IMR-90 (cell line): ENCODE measurements at regions not wholly inside any gene's neighbourhood (a gene's known extent, or its start where the extent isn't known, plus 50 kb on each side); places are given as distances from the start of the nearest gene placed in this dataset.

Experiments used
- ATAC-seq: fragments of 200-7000 bp; cut with Tn5 transposase; 2 replicates; pipeline ENCODE4 v1.9.1; 2020; ENCODE audit warnings: low read depth, mild to moderate bottlenecking, moderate library complexity
- BruUV-seq: library from RNA; stranded (reverse); fragments of 400-500 nt; replicated peaks from 2 replicates; lab custom pipeline; 2021; lab: Mats Ljungman, UMichigan
- CTCF ChIA-PET: fragments of 300-600 bp; formaldehyde crosslinking; extraction: SDS; loops from one replicate; lab custom pipeline; 2021; ENCODE audit warnings: antibody characterized with exemption; lab: Yijun Ruan, JAX
- POLR2A ChIA-PET: fragments of 300-600 bp; sonication (Branson Sonifier 250); formaldehyde crosslinking; loops from one replicate; lab custom pipeline; 2022; ENCODE audit warnings: antibody characterized with exemption; ENCODE audit not compliant: unreplicated experiment; lab: Charles Lee
- DNase-seq: peaks from one replicate; pipeline ENCODE4 v3.0.0; 2013
- H2AFZ ChIP-seq: replicated peaks from 2 replicates; pipeline ENCODE3; 2013; ENCODE audit warnings: low read length, mild to moderate bottlenecking; ENCODE audit not compliant: poor library complexity
- H2AK5ac ChIP-seq: 2 replicates; pipeline ENCODE4 v1.6.1; 2013; ENCODE audit warnings: low read depth, low read length, inconsistent platforms
- H2AK9ac ChIP-seq: replicated peaks from 2 replicates; pipeline ENCODE3; 2013; ENCODE audit warnings: mild to moderate bottlenecking, low read depth, low read length, moderate library complexity; ENCODE audit not compliant: poor library complexity
- H2BK120ac ChIP-seq: 2 replicates; pipeline ENCODE4 v1.6.1; 2013; ENCODE audit warnings: low read depth, low read length, inconsistent platforms
- H2BK15ac ChIP-seq: 3 replicates; pipeline ENCODE4 v1.6.1; 2013; ENCODE audit warnings: low read depth, low read length, inconsistent platforms
- H2BK20ac ChIP-seq: 2 replicates; pipeline ENCODE4 v1.6.1; 2013; ENCODE audit warnings: low read depth, mild to moderate bottlenecking, inconsistent platforms, low read length, moderate library complexity
- H2BK5ac ChIP-seq: 2 replicates; pipeline ENCODE4 v1.6.1; 2013; ENCODE audit warnings: mild to moderate bottlenecking, low read depth, low read length, inconsistent platforms; ENCODE audit not compliant: poor library complexity, severe bottlenecking
- H3K14ac ChIP-seq: replicated peaks from 2 replicates; pipeline ENCODE4 v1.6.1; 2013; ENCODE audit warnings: low read depth, low read length, inconsistent platforms
- H3K18ac ChIP-seq: 2 replicates; pipeline ENCODE4 v1.6.1; 2013; ENCODE audit warnings: low read depth, low read length, control low read depth
- H3K23ac ChIP-seq: 2 replicates; pipeline ENCODE4 v1.6.1; 2013; ENCODE audit warnings: low read depth, low read length, inconsistent platforms
- H3K27ac ChIP-seq: 2 replicates; pipeline ENCODE4 v1.5.1; 2013; ENCODE audit warnings: mild to moderate bottlenecking, control low read depth, low read length; ENCODE audit not compliant: insufficient read depth
- H3K27me3 ChIP-seq: 2 replicates; pipeline ENCODE4 v1.6.1; 2013; ENCODE audit warnings: low read length; ENCODE audit not compliant: control insufficient read depth, insufficient read depth
- H3K36me3 ChIP-seq: 2 replicates; pipeline ENCODE4 v1.6.1; 2013; ENCODE audit warnings: low read length, mixed read lengths; ENCODE audit not compliant: control insufficient read depth, insufficient read depth
- H3K4ac ChIP-seq: 2 replicates; pipeline ENCODE4 v1.6.1; 2013; ENCODE audit warnings: low read depth, low read length, inconsistent platforms
- H3K4me1 ChIP-seq: 2 replicates; pipeline ENCODE4 v1.6.1; 2013; ENCODE audit warnings: low read length, mixed read lengths; ENCODE audit not compliant: control insufficient read depth, insufficient read depth
- H3K4me2 ChIP-seq: 2 replicates; pipeline ENCODE4 v1.6.1; 2013; ENCODE audit warnings: low read depth, mild to moderate bottlenecking, control low read depth, low read length, moderate library complexity
- H3K4me3 ChIP-seq: 2 replicates; pipeline ENCODE4 v1.5.1; 2013; ENCODE audit warnings: low read depth, mild to moderate bottlenecking, control low read depth, low read length, moderate library complexity; ENCODE audit not compliant: insufficient read depth
- H3K56ac ChIP-seq: 2 replicates; pipeline ENCODE4 v1.6.1; 2013; ENCODE audit warnings: low read length, inconsistent platforms; ENCODE audit not compliant: insufficient read depth; ENCODE audit errors: extremely low read depth
- H3K79me1 ChIP-seq, 2 experiments: 2 replicates each; pipeline ENCODE4 v1.6.1; 2013; ENCODE audit warnings: low read length in 2 of 2, inconsistent platforms in 1 of 2, low read depth in 1 of 2
- H3K9ac ChIP-seq: 2 replicates; pipeline ENCODE4 v1.6.1; 2013; ENCODE audit warnings: low read depth, low read length, control low read depth
- H3K9me1 ChIP-seq: 2 replicates; pipeline ENCODE4 v1.6.1; 2013; ENCODE audit warnings: low read length, inconsistent platforms; ENCODE audit not compliant: insufficient read depth
- H3K9me3 ChIP-seq: 2 replicates; pipeline ENCODE4 v1.6.1; 2013; ENCODE audit warnings: low read length; ENCODE audit not compliant: control insufficient read depth, insufficient read depth
- H4K20me1 ChIP-seq: 2 replicates; pipeline ENCODE4 v1.6.1; 2013; ENCODE audit warnings: low read length, inconsistent platforms; ENCODE audit not compliant: insufficient read depth
- H4K5ac ChIP-seq: 2 replicates; pipeline ENCODE4 v1.6.1; 2013; ENCODE audit warnings: mild to moderate bottlenecking, low read depth, low read length, control low read depth
- H4K8ac ChIP-seq, 2 experiments: 2 replicates each; pipeline ENCODE4 v1.6.1; 2013; ENCODE audit warnings: low read depth in 2 of 2, low read length in 2 of 2, control low read depth in 1 of 2, inconsistent platforms in 1 of 2
- H4K91ac ChIP-seq: 2 replicates; pipeline ENCODE4 v1.6.1; 2013; ENCODE audit warnings: low read depth, low read length, inconsistent platforms; ENCODE audit not compliant: insufficient read depth
- CEBPB ChIP-seq: IDR thresholded peaks from 2 replicates; pipeline ENCODE4 v1.6.1; 2012; ENCODE audit warnings: low read depth, low read length, improper control_type of control experiment
- CHD1 ChIP-seq: IDR thresholded peaks from 2 replicates; pipeline ENCODE4 v1.6.1; 2012; ENCODE audit warnings: low read depth, low read length, improper control_type of control experiment
- CTCF ChIP-seq: conservative IDR thresholded peaks from 2 replicates; pipeline ENCODE4 v1.5.1; 2012; ENCODE audit warnings: mild to moderate bottlenecking, low read depth, low read length, improper control_type of control experiment
- FOS ChIP-seq: fragments of 150-350 bp; IDR thresholded peaks from 2 replicates; pipeline ENCODE4 v1.6.1; 2016; ENCODE audit warnings: low read depth, low read length
- MAFK ChIP-seq: IDR thresholded peaks from 2 replicates; pipeline ENCODE4 v1.6.1; 2012; ENCODE audit warnings: low read depth, low read length, improper control_type of control experiment
- POLR2A ChIP-seq: IDR thresholded peaks from 2 replicates; pipeline ENCODE4 v1.6.1; 2012; ENCODE audit warnings: mild to moderate bottlenecking, low read depth, low read length
- SMC3 ChIP-seq: fragments of 150-350 bp; IDR thresholded peaks from 2 replicates; pipeline ENCODE4 v1.6.1; 2016; ENCODE audit warnings: low read depth, mild to moderate bottlenecking, antibody characterized with exemption, low read length, moderate library complexity
- WGBS, 2 experiments: methylation state at CpG; one replicate each; pipeline versions ENCODE4 v1.1.5 to v1.1.7; 2013; ENCODE audit warnings: missing lambda C conversion rate in 2 of 2; ENCODE audit not compliant: insufficient read length in 1 of 2; ENCODE audit errors: extremely low coverage in 2 of 2; 5-methylcytosine and 5-hydroxymethylcytosine counted together
- dilution Hi-C: fragments of 300-500 bp; cut with HindIII; formaldehyde crosslinking; loops from one replicate; pipeline ENCODE4 v1.14.3; 2018; ENCODE audit warnings: low sequenced_read_pairs; ENCODE audit not compliant: unreplicated experiment
- in situ Hi-C: fragments of 300-500 bp; cut with MboI; formaldehyde crosslinking; loops from 3 replicates; pipeline ENCODE4 v1.14.3; 2019; ENCODE audit warnings: low sequenced_read_pairs, inconsistent platforms, mixed read lengths
- intact Hi-C: fragments of 100-400 bp; cut with micrococcal nuclease; formaldehyde crosslinking; loops from 2 replicates; pipeline ENCODE4 v1.10.0; 2022
- TF ChIP-seq, protein P1 (sequence below): fragments of 150-350 bp; IDR thresholded peaks from 2 replicates; pipeline ENCODE4 v1.6.1; 2016; ENCODE audit warnings: low read depth, mild to moderate bottlenecking, low read length, moderate library complexity, borderline replicate concordance
- TF ChIP-seq, protein P2 (sequence below): fragments of 150-350 bp; IDR thresholded peaks from 2 replicates; pipeline ENCODE4 v1.6.1; 2017; ENCODE audit warnings: mild to moderate bottlenecking, antibody characterized with exemption, low read length, low read depth

DNA sequence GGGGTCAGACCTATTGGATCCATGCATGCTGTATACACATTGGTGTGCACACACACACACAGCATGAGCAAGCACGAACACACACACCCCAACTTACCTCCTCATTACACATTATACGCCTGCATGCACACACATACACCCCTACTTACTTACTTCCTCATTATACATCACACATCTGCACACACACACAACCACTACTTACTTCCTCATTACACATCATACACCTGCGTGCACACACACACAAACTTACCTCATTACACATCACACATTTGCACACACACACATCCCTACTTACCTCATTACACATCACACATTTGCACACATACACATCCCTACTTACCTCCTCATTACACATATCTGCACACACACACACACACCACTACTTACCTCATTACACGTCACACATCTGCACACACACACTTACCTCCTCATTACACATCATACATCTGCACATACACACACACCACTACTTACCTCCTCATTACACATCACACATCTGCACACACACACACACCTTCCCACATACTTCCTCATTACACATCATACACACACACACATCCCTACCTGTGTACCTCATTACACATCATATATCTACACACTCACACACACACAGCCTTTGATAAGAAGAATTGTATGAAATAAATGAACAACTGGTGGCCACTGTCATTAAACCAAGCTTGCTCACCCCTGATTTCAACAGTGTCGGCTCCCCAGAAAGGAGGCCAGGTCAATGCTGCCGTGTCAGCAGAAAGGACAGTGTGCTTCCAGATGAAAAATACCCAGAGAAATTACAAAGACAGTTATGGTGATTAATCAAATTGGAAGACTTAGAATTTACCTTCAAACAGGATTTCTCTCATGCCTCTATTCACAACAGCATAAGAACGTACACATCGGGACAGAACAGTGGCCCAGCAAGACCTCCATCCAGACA lies 117.8 kb downstream of the SETD4 start:
- H3K4me3 ChIP-seq = no peak overlapping the region
- H2AK5ac ChIP-seq = no peak overlapping the region
- TF ChIP-seq CTCF (no peak), FOS (no peak), POLR2A (no peak), MAFK (peak; percentile 73), CEBPB (no peak), CHD1 (no peak), SMC3 (no peak)
- TF ChIP-seq, protein P1, sequence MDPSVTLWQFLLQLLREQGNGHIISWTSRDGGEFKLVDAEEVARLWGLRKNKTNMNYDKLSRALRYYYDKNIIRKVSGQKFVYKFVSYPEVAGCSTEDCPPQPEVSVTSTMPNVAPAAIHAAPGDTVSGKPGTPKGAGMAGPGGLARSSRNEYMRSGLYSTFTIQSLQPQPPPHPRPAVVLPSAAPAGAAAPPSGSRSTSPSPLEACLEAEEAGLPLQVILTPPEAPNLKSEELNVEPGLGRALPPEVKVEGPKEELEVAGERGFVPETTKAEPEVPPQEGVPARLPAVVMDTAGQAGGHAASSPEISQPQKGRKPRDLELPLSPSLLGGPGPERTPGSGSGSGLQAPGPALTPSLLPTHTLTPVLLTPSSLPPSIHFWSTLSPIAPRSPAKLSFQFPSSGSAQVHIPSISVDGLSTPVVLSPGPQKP = no peak
- TF ChIP-seq, protein P2, sequence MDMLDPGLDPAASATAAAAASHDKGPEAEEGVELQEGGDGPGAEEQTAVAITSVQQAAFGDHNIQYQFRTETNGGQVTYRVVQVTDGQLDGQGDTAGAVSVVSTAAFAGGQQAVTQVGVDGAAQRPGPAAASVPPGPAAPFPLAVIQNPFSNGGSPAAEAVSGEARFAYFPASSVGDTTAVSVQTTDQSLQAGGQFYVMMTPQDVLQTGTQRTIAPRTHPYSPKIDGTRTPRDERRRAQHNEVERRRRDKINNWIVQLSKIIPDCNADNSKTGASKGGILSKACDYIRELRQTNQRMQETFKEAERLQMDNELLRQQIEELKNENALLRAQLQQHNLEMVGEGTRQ = no peak
- DNase-seq (no peak), ATAC-seq (no peak)
- no peak overlapping the region for H3K18ac ChIP-seq
- in situ Hi-C loops = loop anchor here (25.0 kb wide), 1 partner anchor 1205 kb away; no protein-coding TSS in a partner anchor
- CTCF ChIA-PET = interaction anchor here (0.7 kb wide), 1 partner anchor 1053 kb away, joined by 3 read pairs; no protein-coding TSS in a partner anchor
- no peak overlapping the region for H4K5ac ChIP-seq
- no peak overlapping the region for H3K4ac ChIP-seq
- H4K20me1 ChIP-seq = no peaks in the 10 kb centered on the region
- POLR2A ChIA-PET = no interaction called here
- intact Hi-C loops = loop anchor here (5.0 to 10.0 kb wide), 3 partner anchors 100 to 438 kb away; no protein-coding TSS in a partner anchor
- no peaks in the 10 kb centered on the region for H3K9me1 ChIP-seq
- no peak overlapping the region for H4K91ac ChIP-seq
- H2BK5ac ChIP-seq = peak overlapping the region; percentile 65
- no peak overlapping the region for H3K27ac ChIP-seq
- H4K8ac ChIP-seq = no peak overlapping the region
- H3K9ac ChIP-seq = no peak overlapping the region
- no peak overlapping the region for H3K4me2 ChIP-seq
- no peak overlapping the region for H2BK15ac ChIP-seq
- H3K27me3 ChIP-seq = peaks cover 5% of the 10 kb centered on the region
- no TSS peak for BruUV-seq
- no peak overlapping the region for H3K56ac ChIP-seq
- dilution Hi-C loops = no loop called here
- H3K9me3 ChIP-seq = no peaks in the 10 kb centered on the region
- no peaks in the 10 kb centered on the region for H3K4me1 ChIP-seq
- H2BK120ac ChIP-seq = no peak overlapping the region
- H3K14ac ChIP-seq = no peak overlapping the region
- no peak overlapping the region for H3K23ac ChIP-seq
- no peaks in the 10 kb centered on the region for H3K36me3 ChIP-seq
- no peak overlapping the region for H2AK9ac ChIP-seq
- H2BK20ac ChIP-seq = no peak overlapping the region
- peak overlapping the region; percentile 51 for H2AFZ ChIP-seq
- H3K79me1 ChIP-seq = no peaks in the 10 kb centered on the region
- 90 to 100% methylated on average over 2 to 3 of the region's 8 CpGs for WGBS, 2 experiments
